HCT116 (cell line): ENCODE measurements at regions not wholly inside any gene's neighbourhood (a gene's known extent, or its start where the extent isn't known, plus 50 kb on each side); places are given as distances from the start of the nearest gene placed in this dataset.
"Not testable (repeated sequence)": the region's sequence is repeated elsewhere in the genome, so short reads cannot be mapped to it uniquely, and the experiment has no call there.

ENCODE experiments used
- CTCF ChIP-seq, 3 experiments: fragments of 200-600 bp in 1 of 3; sonication (generic) in 1 of 3; IDR thresholded peaks in 2 of 3; conservative IDR thresholded peaks in 1 of 3; 2 replicates each; pipeline ENCODE4 v1.5.1; 2012 to 2017; ENCODE audit warnings: low read depth in 2 of 3, low read length in 2 of 3, antibody characterized with exemption in 1 of 3, borderline replicate concordance in 1 of 3, control low read depth in 1 of 3, mild to moderate bottlenecking in 1 of 3, mixed read lengths in 1 of 3, mixed run types in 1 of 3, moderate library complexity in 1 of 3; ENCODE audit not compliant: insufficient read depth in 1 of 3
- MAX ChIP-seq: IDR thresholded peaks from 2 replicates; pipeline ENCODE4 v1.6.1; 2012
- POLR2A ChIP-seq: IDR thresholded peaks from 2 replicates; pipeline ENCODE4 v1.7.0; 2011; ENCODE audit warnings: borderline replicate concordance; ENCODE audit not compliant: insufficient read depth, insufficient read length; ENCODE audit errors: extremely low read depth
- REST ChIP-seq: IDR thresholded peaks from 2 replicates; pipeline ENCODE4 v1.6.1; 2012; ENCODE audit warnings: low read depth
- SIN3A ChIP-seq: IDR thresholded peaks from 2 replicates; pipeline ENCODE4 v1.6.1; 2012; ENCODE audit warnings: low read depth
- TCF7L2 ChIP-seq: IDR thresholded peaks from 2 replicates; pipeline ENCODE4 v1.7.0; 2011; ENCODE audit warnings: borderline replicate concordance, inconsistent platforms; ENCODE audit not compliant: insufficient read depth, insufficient read length; ENCODE audit errors: extremely low read depth

GRCh38 chr15:22726104-22726503 is 60.3 kb upstream of the NIPA1 start:
- not testable (repeated sequence) for TF ChIP-seq CTCF (IDR thresholded peaks at IDR 0.05 in 2 of 3, conservative IDR thresholded peaks at IDR 0.05 in 1 of 3; ENCODE audit: borderline replicate concordance in 1 of 3, insufficient read depth in 1 of 3, low read depth in 2 of 3, low read length in 2 of 3); MAX; REST; POLR2A; TCF7L2; SIN3A
